Retinal pigment epithelial cell (primary cell): ENCODE measurements at regions not wholly inside any gene's neighbourhood (a gene's known extent, or its start where the extent isn't known, plus 50 kb on each side); places are given as distances from the start of the nearest gene placed in this dataset.

Experiments
- DNase-seq: peaks from one replicate; pipeline ENCODE4 v3.0.0-alpha.2; 2010; ENCODE audit warnings: low read depth
- H3K4me3 ChIP-seq: 2 replicates; pipeline ENCODE4 v1.5.1; 2011; ENCODE audit warnings: mild to moderate bottlenecking, low read length, control low read depth, moderate library complexity
- CTCF ChIP-seq: conservative IDR thresholded peaks from 2 replicates; pipeline ENCODE4 v1.5.1; 2011; ENCODE audit warnings: low read depth, low read length, control low read depth, inconsistent platforms

- peak; percentile 76 for DNase-seq
- H3K4me3 ChIP-seq, result no peak overlapping the region
Measured at GRCh38 chr14:85426068-85426935, 103.6 kb upstream of the FLRT2 start.

GRCh38 chr14:85428926-85429325, 101.0 kb upstream of the FLRT2 start:
- TF ChIP-seq CTCF, result no peak
- H3K4me3 ChIP-seq, result no peak overlapping the region
- DNase-seq, result no peak

More at GRCh38 chr14:85426068-85426935, 103.6 kb upstream of the FLRT2 start:
- no peak for TF ChIP-seq CTCF

- DNase-seq, result peak; percentile 94
- TF ChIP-seq CTCF, result no peak
- no peak overlapping the region for H3K4me3 ChIP-seq
Measured at GRCh38 chr14:85437148-85437547, 92.8 kb upstream of the FLRT2 start.

- no peak overlapping the region for H3K4me3 ChIP-seq
- TF ChIP-seq CTCF, result no peak
- no peak for DNase-seq
Measured at GRCh38 chr14:85438001-85438400, 91.9 kb upstream of the FLRT2 start.

GRCh38 chr14:85438481-85438942, 91.4 kb upstream of the FLRT2 start:
- no peak for TF ChIP-seq CTCF
- no peak overlapping the region for H3K4me3 ChIP-seq
- DNase-seq, result no peak

GRCh38 chr14:85439696-85440328, 90.1 kb upstream of the FLRT2 start:
- H3K4me3 ChIP-seq, result no peak overlapping the region
- peak; percentile 88 for DNase-seq
- no peak for TF ChIP-seq CTCF
